H1 (cell line): ENCODE measurements at regions not wholly inside any gene's neighbourhood (a gene's known extent, or its start where the extent isn't known, plus 50 kb on each side); places are given as distances from the start of the nearest gene placed in this dataset.
"Not testable (repeated sequence)": the region's sequence is repeated elsewhere in the genome, so short reads cannot be mapped to it uniquely, and the experiment has no call there.

Source experiments
- CTCF ChIA-PET: fragments of 300-600 bp; sonication (Branson Sonifier 250); formaldehyde crosslinking; loops from one replicate; lab custom pipeline; 2021; ENCODE audit not compliant: partially characterized antibody; lab: Charles Lee
- POLR2A ChIA-PET: fragments of 300-600 bp; sonication (Branson Sonifier 250); formaldehyde crosslinking; loops from one replicate; lab custom pipeline; 2021; ENCODE audit warnings: inconsistent platforms; ENCODE audit not compliant: partially characterized antibody; lab: Charles Lee
- DNase-seq, 2 experiments: peaks; one replicate each; pipeline versions ENCODE4 v3.0.0 to v3.0.0-alpha.2; 2010 to 2022; ENCODE audit warnings: low spot score in 2 of 2, low read depth in 1 of 2, mixed read lengths in 1 of 2
- FAIRE-seq: peaks from 2 replicates; lab custom pipeline; 2011; peaks lifted over from hg19 to GRCh38; lab: Jason Lieb, UNC
- H2AFZ ChIP-seq: 2 replicates; pipeline ENCODE4 v1.8.1; 2012; ENCODE audit warnings: low read length, inconsistent platforms
- H2AK5ac ChIP-seq: 2 replicates; pipeline ENCODE4 v1.6.1; 2013; ENCODE audit warnings: low read depth, low read length
- H2BK120ac ChIP-seq: replicated peaks from 2 replicates; pipeline ENCODE3; 2013; ENCODE audit warnings: low read depth, low read length, inconsistent platforms
- H2BK12ac ChIP-seq: 2 replicates; pipeline ENCODE4 v1.6.1; 2013; ENCODE audit warnings: low read depth, low read length
- H2BK15ac ChIP-seq: 2 replicates; pipeline ENCODE4 v1.6.1; 2013; ENCODE audit warnings: low read length
- H2BK20ac ChIP-seq: 2 replicates; pipeline ENCODE4 v1.6.1; 2013; ENCODE audit warnings: low read length
- H2BK5ac ChIP-seq: 2 replicates; pipeline ENCODE4 v1.6.1; 2013; ENCODE audit warnings: low read depth, low read length
- H3K14ac ChIP-seq: 2 replicates; pipeline ENCODE4 v1.6.1; 2013; ENCODE audit warnings: inconsistent platforms; ENCODE audit not compliant: insufficient read length
- H3K18ac ChIP-seq: 2 replicates; pipeline ENCODE4 v1.6.1; 2013; ENCODE audit warnings: low read length; ENCODE audit errors: extremely low read depth
- H3K23ac ChIP-seq: 2 replicates; pipeline ENCODE4 v1.6.1; 2013; ENCODE audit warnings: inconsistent platforms; ENCODE audit not compliant: insufficient read length
- H3K23me2 ChIP-seq: 2 replicates; pipeline ENCODE4 v1.6.1; 2013; ENCODE audit warnings: low read depth, low read length
- H3K27ac ChIP-seq: 2 replicates; pipeline ENCODE4 v1.6.1; 2011; ENCODE audit warnings: low read depth, low read length, inconsistent platforms
- H3K27me3 ChIP-seq, 4 experiments: replicated peaks in 1 of 4; 1 replicate in 1 of 4; 2 replicates in 3 of 4; pipeline versions ENCODE4 v1.6.1 to v1.8.1; 2011 to 2013; ENCODE audit warnings: low read length in 3 of 4, mild to moderate bottlenecking in 3 of 4, inconsistent platforms in 2 of 4, mixed read lengths in 2 of 4, moderate library complexity in 1 of 4; ENCODE audit not compliant: control insufficient read depth in 3 of 4, insufficient read depth in 3 of 4; ENCODE audit errors: extremely low read depth in 1 of 4
- H3K36me3 ChIP-seq, 4 experiments: 2 replicates each; pipeline versions ENCODE4 v1.6.1 to v1.8.1; 2011 to 2013; ENCODE audit warnings: mild to moderate bottlenecking in 4 of 4, low read length in 3 of 4, moderate library complexity in 2 of 4, control low read depth in 1 of 4, inconsistent platforms in 1 of 4; ENCODE audit not compliant: insufficient read depth in 4 of 4, control insufficient read depth in 2 of 4
- H3K4ac ChIP-seq: replicated peaks from 2 replicates; pipeline ENCODE3; 2013; ENCODE audit warnings: low read length, low read depth, mixed read lengths, inconsistent platforms; ENCODE audit not compliant: insufficient read length
- H3K4me1 ChIP-seq, 4 experiments: replicated peaks in 1 of 4; 1 replicate in 1 of 4; 2 replicates in 3 of 4; pipeline versions ENCODE4 v1.6.1 to v1.8.1; 2011 to 2013; ENCODE audit warnings: low read length in 3 of 4, inconsistent platforms in 2 of 4, mixed read lengths in 1 of 4; ENCODE audit not compliant: insufficient read depth in 4 of 4, control insufficient read depth in 3 of 4
- H3K4me2 ChIP-seq, 2 experiments: 2 replicates each; pipeline versions ENCODE4 v1.6.1 to v1.8.1; 2011 to 2013; ENCODE audit warnings: low read depth in 2 of 2, low read length in 2 of 2, control low read depth in 1 of 2, inconsistent platforms in 1 of 2, mild to moderate bottlenecking in 1 of 2; ENCODE audit not compliant: insufficient read depth in 1 of 2
- H3K4me3 ChIP-seq, 4 experiments: fragments of 200-600, 300-600 bp in 1 of 4; sonication (generic), shearing (Covaris generic), sonication (Bioruptor Twin) in 1 of 4; 2 replicates each; pipeline versions ENCODE4 v1.5.1 to v1.8.1; 2011 to 2016; ENCODE audit warnings: low read length in 4 of 4, low read depth in 3 of 4, control low read depth in 2 of 4, inconsistent platforms in 2 of 4, mild to moderate bottlenecking in 2 of 4, mixed read lengths in 1 of 4, moderate library complexity in 1 of 4; ENCODE audit not compliant: insufficient read depth in 2 of 4; ENCODE audit errors: extremely low read depth in 1 of 4
- H3K56ac ChIP-seq: replicated peaks from 2 replicates; pipeline ENCODE3; 2013; ENCODE audit warnings: low read depth, mild to moderate bottlenecking, mixed read lengths, low read length, inconsistent platforms; ENCODE audit not compliant: insufficient read length
- H3K79me1 ChIP-seq: 2 replicates; pipeline ENCODE4 v1.6.1; 2013; ENCODE audit warnings: low read depth, low read length, control low read depth
- H3K79me2 ChIP-seq, 2 experiments: 2 replicates each; pipeline versions ENCODE4 v1.6.1 to v1.8.1; 2012 to 2013; ENCODE audit warnings: low read length in 2 of 2, mild to moderate bottlenecking in 2 of 2, inconsistent platforms in 1 of 2; ENCODE audit not compliant: insufficient read depth in 2 of 2, control insufficient read depth in 1 of 2
- H3K9ac ChIP-seq, 4 experiments: replicated peaks in 1 of 4; 1 replicate in 1 of 4; 2 replicates in 3 of 4; pipeline versions ENCODE4 v1.6.1 to v1.8.1; 2011 to 2013; ENCODE audit warnings: low read depth in 3 of 4, low read length in 3 of 4, control low read depth in 2 of 4, mild to moderate bottlenecking in 2 of 4, moderate library complexity in 2 of 4, inconsistent platforms in 1 of 4; ENCODE audit errors: extremely low read depth in 1 of 4
- H3K9me3 ChIP-seq, 2 experiments: 2 replicates each; pipeline versions ENCODE4 v1.6.1 to v1.8.1; 2012 to 2013; ENCODE audit warnings: mild to moderate bottlenecking in 2 of 2, moderate library complexity in 2 of 2, control low read depth in 1 of 2, inconsistent platforms in 1 of 2, low read depth in 1 of 2, low read length in 1 of 2, mixed read lengths in 1 of 2; ENCODE audit not compliant: insufficient read depth in 2 of 2
- H4K20me1 ChIP-seq, 2 experiments: replicated peaks in 1 of 2; 2 replicates each; pipeline versions ENCODE3 to v1.8.1; 2011 to 2013; ENCODE audit warnings: inconsistent platforms in 2 of 2, low read length in 2 of 2, mild to moderate bottlenecking in 1 of 2; ENCODE audit not compliant: insufficient read depth in 2 of 2, control insufficient read depth in 1 of 2
- H4K5ac ChIP-seq: 2 replicates; pipeline ENCODE4 v1.6.1; 2013; ENCODE audit warnings: low read length, low read depth, mixed read lengths, inconsistent platforms; ENCODE audit not compliant: insufficient read length
- H4K8ac ChIP-seq: 2 replicates; pipeline ENCODE4 v1.8.0; 2013; ENCODE audit warnings: mild to moderate bottlenecking, moderate library complexity, low read length, inconsistent platforms; ENCODE audit not compliant: insufficient read depth; ENCODE audit errors: extremely low read depth
- H4K91ac ChIP-seq: replicated peaks from 2 replicates; pipeline ENCODE3; 2013; ENCODE audit warnings: low read length, mixed read lengths, inconsistent platforms; ENCODE audit not compliant: insufficient read length
- WGBS, 2 experiments: shearing (Covaris generic) in 1 of 2; methylation state at CpG; one replicate each; pipeline versions ENCODE4 v1.1.6 to v1.1.7; 2013 to 2015; ENCODE audit warnings: low lambda C conversion rate in 2 of 2, mixed read lengths in 2 of 2, inconsistent platforms in 1 of 2, low coverage in 1 of 2, missing lambda C conversion rate in 1 of 2; ENCODE audit not compliant: insufficient replicate concordance in 2 of 2, insufficient coverage in 1 of 2, insufficient read length in 1 of 2; ENCODE audit errors: extremely low coverage in 1 of 2, missing lambda C conversion rate in 1 of 2; 5-methylcytosine and 5-hydroxymethylcytosine counted together

GRCh38 chr7:130957722-130958435, 223.9 kb upstream of the KLF14 start:
- CTCF ChIA-PET = interaction anchor here (0.7 to 4.5 kb wide), 8 partner anchors 13 to 63 kb away, joined by 3 to 37 read pairs (median 6); no protein-coding TSS in a partner anchor
- H3K4me2 ChIP-seq = not testable (repeated sequence)

More at GRCh38 chr7:130957722-130958435, 223.9 kb upstream of the KLF14 start:
- H3K4me3 ChIP-seq, H3K9ac ChIP-seq, H2BK12ac ChIP-seq, H3K36me3 ChIP-seq, H3K27ac ChIP-seq, H2BK15ac ChIP-seq, H2BK120ac ChIP-seq, H3K27me3 ChIP-seq, H3K9me3 ChIP-seq, H3K4ac ChIP-seq, FAIRE-seq, H3K14ac ChIP-seq, DNase-seq, H4K5ac ChIP-seq, POLR2A ChIA-PET, H3K79me1 ChIP-seq, H2BK5ac ChIP-seq, H4K8ac ChIP-seq, H3K18ac ChIP-seq, H3K4me1 ChIP-seq, H4K20me1 ChIP-seq, H3K56ac ChIP-seq, H2AK5ac ChIP-seq, H4K91ac ChIP-seq, H3K79me2 ChIP-seq, H3K23me2 ChIP-seq, H2AFZ ChIP-seq, H3K23ac ChIP-seq, H2BK20ac ChIP-seq: not testable (repeated sequence)
- 72% methylated on average over 6 of the region's 6 CpGs; no CpG with 5 or more reads in 1 of the 2 experiments for WGBS, 2 experiments
